ENCODE measurements at regions not wholly inside any gene's neighbourhood (a gene's known extent, or its start where the extent isn't known, plus 50 kb on each side); places are given as distances from the start of the nearest gene placed in this dataset.
"Not testable (repeated sequence)": the region's sequence is repeated elsewhere in the genome, so short reads cannot be mapped to it uniquely, and the experiment has no call there.

GRCh38 chr4:148676344-148676743, 234.1 kb upstream of the NR3C2 start:
- no peak for TF ChIP-seq PAX5 (IDR thresholded peaks at IDR 0.05; ENCODE audit: insufficient read depth, low read length, severe bottlenecking)
- no peak for TF ChIP-seq POLR2A (IDR thresholded peaks at IDR 0.05; ENCODE audit: low read depth, low read length)
- TF ChIP-seq TAF1 (IDR thresholded peaks at IDR 0.05; ENCODE audit: low read depth, low read length) = no peak
- TF ChIP-seq SPI1 (IDR thresholded peaks at IDR 0.05; ENCODE audit: low read depth, low read length) = no peak
- no peak for TF ChIP-seq POLR2AphosphoS5 (IDR thresholded peaks at IDR 0.05; ENCODE audit: low read depth, low read length)
- no peak for TF ChIP-seq POU2F2 (IDR thresholded peaks at IDR 0.05; ENCODE audit: low read depth, low read length)
- DNase-seq (ENCODE audit: insufficient read length, low spot score) (no peak), FAIRE-seq (no peak)

- TF ChIP-seq TAF1 (IDR thresholded peaks at IDR 0.05; ENCODE audit: low read depth, low read length) = no peak
- TF ChIP-seq POU2F2 (IDR thresholded peaks at IDR 0.05; ENCODE audit: low read depth, low read length) = no peak
- no peak for TF ChIP-seq POLR2A (IDR thresholded peaks at IDR 0.05; ENCODE audit: low read depth, low read length)
- TF ChIP-seq POLR2AphosphoS5 (IDR thresholded peaks at IDR 0.05; ENCODE audit: low read depth, low read length) = no peak
- TF ChIP-seq SPI1 (IDR thresholded peaks at IDR 0.05; ENCODE audit: low read depth, low read length) = no peak
- no peak for TF ChIP-seq PAX5 (IDR thresholded peaks at IDR 0.05; ENCODE audit: insufficient read depth, low read length, severe bottlenecking)
- FAIRE-seq (no peak), DNase-seq (ENCODE audit: insufficient read length, low spot score) (no peak)
These were observed 232.7 kb upstream of the NR3C2 start for GRCh38 chr4:148674876-148675275.

- FAIRE-seq (no peak), DNase-seq (ENCODE audit: insufficient read length, low spot score) (no peak)
- no peak for TF ChIP-seq POLR2A (IDR thresholded peaks at IDR 0.05; ENCODE audit: low read depth, low read length)
- TF ChIP-seq POU2F2 (IDR thresholded peaks at IDR 0.05; ENCODE audit: low read depth, low read length) = no peak
- no peak for TF ChIP-seq SPI1 (IDR thresholded peaks at IDR 0.05; ENCODE audit: low read depth, low read length)
- TF ChIP-seq PAX5 (IDR thresholded peaks at IDR 0.05; ENCODE audit: insufficient read depth, low read length, severe bottlenecking) = no peak
- no peak for TF ChIP-seq POLR2AphosphoS5 (IDR thresholded peaks at IDR 0.05; ENCODE audit: low read depth, low read length)
- no peak for TF ChIP-seq TAF1 (IDR thresholded peaks at IDR 0.05; ENCODE audit: low read depth, low read length)
These were observed 222.4 kb upstream of the NR3C2 start for GRCh38 chr4:148664636-148665035.

- DNase-seq (ENCODE audit: insufficient read length, low spot score) (no peak), FAIRE-seq (no peak)
- no peak for TF ChIP-seq SPI1 (IDR thresholded peaks at IDR 0.05; ENCODE audit: low read depth, low read length)
- no peak for TF ChIP-seq PAX5 (IDR thresholded peaks at IDR 0.05; ENCODE audit: insufficient read depth, low read length, severe bottlenecking)
- no peak for TF ChIP-seq POLR2AphosphoS5 (IDR thresholded peaks at IDR 0.05; ENCODE audit: low read depth, low read length)
- no peak for TF ChIP-seq POU2F2 (IDR thresholded peaks at IDR 0.05; ENCODE audit: low read depth, low read length)
- no peak for TF ChIP-seq TAF1 (IDR thresholded peaks at IDR 0.05; ENCODE audit: low read depth, low read length)
- no peak for TF ChIP-seq POLR2A (IDR thresholded peaks at IDR 0.05; ENCODE audit: low read depth, low read length)
These were observed 211.9 kb upstream of the NR3C2 start for GRCh38 chr4:148654131-148654530.

GRCh38 chr4:148653681-148654080, 211.5 kb upstream of the NR3C2 start:
- DNase-seq (ENCODE audit: insufficient read length, low spot score) (no peak), FAIRE-seq (no peak)
- TF ChIP-seq POU2F2 (IDR thresholded peaks at IDR 0.05; ENCODE audit: low read depth, low read length) (no peak), POLR2AphosphoS5 (IDR thresholded peaks at IDR 0.05; ENCODE audit: low read depth, low read length) (no peak), TAF1 (IDR thresholded peaks at IDR 0.05; ENCODE audit: low read depth, low read length) (no peak), SPI1 (IDR thresholded peaks at IDR 0.05; ENCODE audit: low read depth, low read length) (no peak), POLR2A (IDR thresholded peaks at IDR 0.05; ENCODE audit: low read depth, low read length) (no peak), PAX5 (IDR thresholded peaks at IDR 0.05; ENCODE audit: insufficient read depth, low read length, severe bottlenecking) (no peak)

- no peak for TF ChIP-seq POLR2AphosphoS5 (IDR thresholded peaks at IDR 0.05; ENCODE audit: low read depth, low read length)
- no peak for TF ChIP-seq POLR2A (IDR thresholded peaks at IDR 0.05; ENCODE audit: low read depth, low read length)
- TF ChIP-seq SPI1 (IDR thresholded peaks at IDR 0.05; ENCODE audit: low read depth, low read length) = no peak
- no peak for TF ChIP-seq POU2F2 (IDR thresholded peaks at IDR 0.05; ENCODE audit: low read depth, low read length)
- TF ChIP-seq PAX5 (IDR thresholded peaks at IDR 0.05; ENCODE audit: insufficient read depth, low read length, severe bottlenecking) = no peak
- TF ChIP-seq TAF1 (IDR thresholded peaks at IDR 0.05; ENCODE audit: low read depth, low read length) = no peak
- FAIRE-seq (no peak), DNase-seq (ENCODE audit: insufficient read length, low spot score) (no peak)
These were observed 209.8 kb upstream of the NR3C2 start for GRCh38 chr4:148651991-148652390.

GRCh38 chr4:148649652-148650331, 207.6 kb upstream of the NR3C2 start:
- TF ChIP-seq POU2F2 (IDR thresholded peaks at IDR 0.05; ENCODE audit: low read depth, low read length) (no peak), SPI1 (IDR thresholded peaks at IDR 0.05; ENCODE audit: low read depth, low read length) (no peak), TAF1 (IDR thresholded peaks at IDR 0.05; ENCODE audit: low read depth, low read length) (no peak), POLR2AphosphoS5 (IDR thresholded peaks at IDR 0.05; ENCODE audit: low read depth, low read length) (no peak), POLR2A (IDR thresholded peaks at IDR 0.05; ENCODE audit: low read depth, low read length) (no peak), PAX5 (IDR thresholded peaks at IDR 0.05; ENCODE audit: insufficient read depth, low read length, severe bottlenecking) (no peak)
- DNase-seq (ENCODE audit: insufficient read length, low spot score) (no peak), FAIRE-seq (no peak)

GRCh38 chr4:148643851-148644250, 201.6 kb upstream of the NR3C2 start:
- FAIRE-seq (no peak), DNase-seq (ENCODE audit: insufficient read length, low spot score) (no peak)
- TF ChIP-seq TAF1 (IDR thresholded peaks at IDR 0.05; ENCODE audit: low read depth, low read length) (no peak), POLR2AphosphoS5 (IDR thresholded peaks at IDR 0.05; ENCODE audit: low read depth, low read length) (no peak), POU2F2 (IDR thresholded peaks at IDR 0.05; ENCODE audit: low read depth, low read length) (no peak), SPI1 (IDR thresholded peaks at IDR 0.05; ENCODE audit: low read depth, low read length) (no peak), PAX5 (IDR thresholded peaks at IDR 0.05; ENCODE audit: insufficient read depth, low read length, severe bottlenecking) (no peak), POLR2A (IDR thresholded peaks at IDR 0.05; ENCODE audit: low read depth, low read length) (no peak)

- TF ChIP-seq POLR2A (IDR thresholded peaks at IDR 0.05; ENCODE audit: low read depth, low read length) = no peak
- TF ChIP-seq POU2F2 (IDR thresholded peaks at IDR 0.05; ENCODE audit: low read depth, low read length) = no peak
- TF ChIP-seq PAX5 (IDR thresholded peaks at IDR 0.05; ENCODE audit: insufficient read depth, low read length, severe bottlenecking) = no peak
- no peak for TF ChIP-seq SPI1 (IDR thresholded peaks at IDR 0.05; ENCODE audit: low read depth, low read length)
- TF ChIP-seq POLR2AphosphoS5 (IDR thresholded peaks at IDR 0.05; ENCODE audit: low read depth, low read length) = no peak
- TF ChIP-seq TAF1 (IDR thresholded peaks at IDR 0.05; ENCODE audit: low read depth, low read length) = no peak
- FAIRE-seq = no peak
These were observed 200.7 kb upstream of the NR3C2 start for GRCh38 chr4:148642907-148643306.

GRCh38 chr4:148638079-148638478, 195.9 kb upstream of the NR3C2 start:
- not testable (repeated sequence) for DNase-seq (ENCODE audit: insufficient read length, low spot score); FAIRE-seq

More at GRCh38 chr4:148642907-148643306, 200.7 kb upstream of the NR3C2 start:
- DNase-seq (ENCODE audit: insufficient read length, low spot score) = no peak

- FAIRE-seq; DNase-seq (ENCODE audit: insufficient read length, low spot score): not testable (repeated sequence)
These were observed 195.2 kb upstream of the NR3C2 start for GRCh38 chr4:148637453-148637852.
